Lower leg skin (tissue), 3 donors: ENCODE measurements at regions not wholly inside any gene's neighbourhood (a gene's known extent, or its start where the extent isn't known, plus 50 kb on each side); places are given as distances from the start of the nearest gene placed in this dataset.

Source experiments
- POLR2A ChIP-seq, 2 donors: fragments of 450-650 bp; IDR thresholded peaks; one replicate each; pipeline ENCODE4 v1.6.1; 2016 to 2017; ENCODE audit warnings: antibody characterized with exemption in 2 of 2, mild to moderate bottlenecking in 1 of 2, moderate library complexity in 1 of 2
- TF ChIP-seq, protein P1 (sequence below), 3 donors: fragments of 450-650 bp; IDR thresholded peaks; one replicate each; pipeline ENCODE4 v1.5.1; 2016; ENCODE audit warnings: antibody characterized with exemption in 3 of 3, mild to moderate bottlenecking in 3 of 3, moderate library complexity in 2 of 3

DNA sequence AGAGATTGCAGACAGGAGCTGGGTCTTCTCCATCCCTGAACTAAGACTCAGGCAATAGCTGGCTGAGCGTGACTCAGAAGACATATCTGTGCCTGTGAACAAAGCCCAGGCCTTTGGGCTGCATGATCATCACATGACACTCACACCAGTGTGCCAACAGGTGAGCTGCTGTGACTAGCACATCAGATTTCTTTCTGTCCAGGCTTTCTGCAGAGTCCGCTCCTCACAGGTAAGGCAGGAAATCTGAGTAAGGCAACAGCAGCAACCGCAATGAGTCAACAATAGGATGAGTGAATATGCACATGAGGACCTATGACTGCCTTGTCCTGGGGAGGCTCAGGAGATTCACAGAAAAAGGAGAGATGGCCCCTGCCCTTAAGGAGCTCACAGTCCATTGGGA is 293.6 kb downstream of the ACTL7B start:
- no peak for TF ChIP-seq POLR2A (IDR thresholded peaks at IDR 0.05)
- TF ChIP-seq, protein P1, sequence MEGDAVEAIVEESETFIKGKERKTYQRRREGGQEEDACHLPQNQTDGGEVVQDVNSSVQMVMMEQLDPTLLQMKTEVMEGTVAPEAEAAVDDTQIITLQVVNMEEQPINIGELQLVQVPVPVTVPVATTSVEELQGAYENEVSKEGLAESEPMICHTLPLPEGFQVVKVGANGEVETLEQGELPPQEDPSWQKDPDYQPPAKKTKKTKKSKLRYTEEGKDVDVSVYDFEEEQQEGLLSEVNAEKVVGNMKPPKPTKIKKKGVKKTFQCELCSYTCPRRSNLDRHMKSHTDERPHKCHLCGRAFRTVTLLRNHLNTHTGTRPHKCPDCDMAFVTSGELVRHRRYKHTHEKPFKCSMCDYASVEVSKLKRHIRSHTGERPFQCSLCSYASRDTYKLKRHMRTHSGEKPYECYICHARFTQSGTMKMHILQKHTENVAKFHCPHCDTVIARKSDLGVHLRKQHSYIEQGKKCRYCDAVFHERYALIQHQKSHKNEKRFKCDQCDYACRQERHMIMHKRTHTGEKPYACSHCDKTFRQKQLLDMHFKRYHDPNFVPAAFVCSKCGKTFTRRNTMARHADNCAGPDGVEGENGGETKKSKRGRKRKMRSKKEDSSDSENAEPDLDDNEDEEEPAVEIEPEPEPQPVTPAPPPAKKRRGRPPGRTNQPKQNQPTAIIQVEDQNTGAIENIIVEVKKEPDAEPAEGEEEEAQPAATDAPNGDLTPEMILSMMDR (IDR thresholded peaks at IDR 0.05), result no peak
